Neutrophil (primary cell): ENCODE measurements at regions not wholly inside any gene's neighbourhood (a gene's known extent, or its start where the extent isn't known, plus 50 kb on each side); places are given as distances from the start of the nearest gene placed in this dataset.

Experiments
- H3K27ac ChIP-seq: fragments of 200-600 bp; sonication (generic); 2 replicates; pipeline ENCODE4 v1.5.1; 2016; ENCODE audit warnings: mild to moderate bottlenecking, moderate library complexity
- H3K27me3 ChIP-seq: fragments of 200-600 bp; sonication (generic); 2 replicates; pipeline ENCODE4 v1.6.0; 2016; ENCODE audit warnings: mild to moderate bottlenecking
- H3K36me3 ChIP-seq: fragments of 200-600 bp; sonication (generic); 2 replicates; pipeline ENCODE4 v1.5.1; 2017
- H3K4me1 ChIP-seq, 2 experiments: fragments of 200-600 bp in 1 of 2; sonication (generic) in 1 of 2; 1 replicate in 1 of 2; 2 replicates in 1 of 2; pipeline versions ENCODE4 v1.5.1 to v1.6.1; 2013 to 2016; ENCODE audit warnings: low read depth in 1 of 2, low read length in 1 of 2, mild to moderate bottlenecking in 1 of 2, moderate library complexity in 1 of 2; ENCODE audit not compliant: control insufficient read depth in 1 of 2, insufficient read depth in 1 of 2
- H3K4me3 ChIP-seq, 2 experiments: fragments of 200-600 bp in 1 of 2; sonication (generic) in 1 of 2; 1 replicate in 1 of 2; 2 replicates in 1 of 2; pipeline ENCODE4 v1.5.1; 2013 to 2016; ENCODE audit warnings: low read depth in 1 of 2, low read length in 1 of 2, mild to moderate bottlenecking in 1 of 2, moderate library complexity in 1 of 2
- H3K9me3 ChIP-seq: fragments of 200-600 bp; sonication (generic); 2 replicates; pipeline ENCODE4 v1.5.1; 2016
- TF ChIP-seq, protein P1 (sequence below): fragments of 200-600 bp; sonication (generic); IDR thresholded peaks from 2 replicates; pipeline ENCODE4 v1.5.1; 2016; ENCODE audit warnings: antibody characterized with exemption

DNA sequence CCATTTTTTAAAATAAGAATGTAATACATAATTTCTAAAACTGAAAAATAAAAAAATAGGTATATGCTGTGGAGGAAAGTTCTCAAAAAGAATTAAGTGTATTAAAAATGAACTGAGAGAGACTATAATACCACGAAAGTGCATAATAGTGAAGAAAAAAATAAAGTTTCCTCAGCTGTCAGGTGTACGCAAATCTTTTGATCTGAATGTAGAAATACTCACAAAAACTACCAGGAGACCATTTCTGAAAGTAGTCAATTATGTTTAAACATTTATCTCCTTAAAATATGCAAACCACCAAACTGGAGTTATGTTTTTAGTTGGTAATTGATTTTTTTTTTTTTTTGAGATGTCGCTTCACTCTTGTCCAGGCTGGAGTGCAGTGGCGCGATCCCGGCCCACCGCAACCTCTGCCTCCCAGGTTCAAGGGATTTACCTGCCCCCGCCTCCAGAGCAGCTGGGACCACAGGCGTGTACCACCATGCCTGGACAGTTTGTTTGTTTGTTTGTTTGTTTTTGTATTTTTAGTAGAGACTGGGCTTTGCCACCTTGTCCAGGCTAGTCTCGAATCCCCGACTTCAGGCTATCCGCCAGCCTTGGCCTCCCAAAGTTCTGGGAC, 1169.2 kb upstream of the B3GALT2 start:
- no peaks in the 10 kb centered on the region for H3K4me1 ChIP-seq
- no peaks in the 10 kb centered on the region for H3K27me3 ChIP-seq
- TF ChIP-seq, protein P1, sequence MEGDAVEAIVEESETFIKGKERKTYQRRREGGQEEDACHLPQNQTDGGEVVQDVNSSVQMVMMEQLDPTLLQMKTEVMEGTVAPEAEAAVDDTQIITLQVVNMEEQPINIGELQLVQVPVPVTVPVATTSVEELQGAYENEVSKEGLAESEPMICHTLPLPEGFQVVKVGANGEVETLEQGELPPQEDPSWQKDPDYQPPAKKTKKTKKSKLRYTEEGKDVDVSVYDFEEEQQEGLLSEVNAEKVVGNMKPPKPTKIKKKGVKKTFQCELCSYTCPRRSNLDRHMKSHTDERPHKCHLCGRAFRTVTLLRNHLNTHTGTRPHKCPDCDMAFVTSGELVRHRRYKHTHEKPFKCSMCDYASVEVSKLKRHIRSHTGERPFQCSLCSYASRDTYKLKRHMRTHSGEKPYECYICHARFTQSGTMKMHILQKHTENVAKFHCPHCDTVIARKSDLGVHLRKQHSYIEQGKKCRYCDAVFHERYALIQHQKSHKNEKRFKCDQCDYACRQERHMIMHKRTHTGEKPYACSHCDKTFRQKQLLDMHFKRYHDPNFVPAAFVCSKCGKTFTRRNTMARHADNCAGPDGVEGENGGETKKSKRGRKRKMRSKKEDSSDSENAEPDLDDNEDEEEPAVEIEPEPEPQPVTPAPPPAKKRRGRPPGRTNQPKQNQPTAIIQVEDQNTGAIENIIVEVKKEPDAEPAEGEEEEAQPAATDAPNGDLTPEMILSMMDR: no peak
- no peak overlapping the region for H3K4me3 ChIP-seq
- H3K27ac ChIP-seq: no peak overlapping the region
- H3K9me3 ChIP-seq: no peaks in the 10 kb centered on the region
- no peaks in the 10 kb centered on the region for H3K36me3 ChIP-seq

DNA sequence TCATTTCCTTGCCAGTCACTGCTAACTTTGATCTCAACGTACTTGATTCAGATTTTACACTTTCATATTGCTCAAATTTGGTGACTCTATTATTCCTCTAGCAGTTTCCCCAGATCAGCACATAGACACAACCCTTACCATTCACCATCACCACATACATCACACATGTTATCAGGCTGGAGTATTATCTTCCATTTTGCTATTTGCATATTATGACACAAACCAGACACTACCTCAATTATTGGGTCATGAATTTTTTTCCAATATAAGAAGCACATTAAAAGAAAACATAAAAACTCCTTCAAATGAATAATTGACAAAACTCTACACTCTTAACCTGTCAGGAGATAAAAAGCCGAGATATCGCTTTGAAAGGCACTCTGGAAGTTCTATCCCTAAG, 1166.7 kb upstream of the B3GALT2 start:
- H3K27me3 ChIP-seq: no peaks in the 10 kb centered on the region
- TF ChIP-seq, protein P1: no peak
- H3K4me3 ChIP-seq: no peak overlapping the region
- no peaks in the 10 kb centered on the region for H3K36me3 ChIP-seq
- no peaks in the 10 kb centered on the region for H3K4me1 ChIP-seq
- H3K9me3 ChIP-seq: no peaks in the 10 kb centered on the region
- no peak overlapping the region for H3K27ac ChIP-seq

DNA sequence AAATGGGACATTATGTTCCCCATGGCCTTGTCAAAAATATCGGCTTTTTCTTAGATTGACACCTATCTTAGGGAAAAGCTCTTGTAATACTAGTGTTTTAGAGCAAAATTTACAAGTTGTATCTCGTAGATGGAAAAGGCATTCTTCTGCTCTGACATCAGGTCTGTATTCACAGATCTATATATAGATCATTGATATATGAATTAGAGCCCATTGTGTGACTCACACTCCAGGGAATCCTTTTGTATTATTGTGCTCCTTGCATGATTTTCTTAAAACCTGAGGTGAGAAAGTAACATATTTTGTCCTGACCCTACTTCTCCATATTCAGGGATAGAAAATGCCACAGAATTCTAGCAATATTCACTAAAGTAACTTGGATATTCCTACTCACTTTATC, 1160.8 kb upstream of the B3GALT2 start:
- H3K27me3 ChIP-seq: no peaks in the 10 kb centered on the region
- H3K9me3 ChIP-seq: no peaks in the 10 kb centered on the region
- H3K27ac ChIP-seq: no peak overlapping the region
- TF ChIP-seq, protein P1: no peak
- H3K4me3 ChIP-seq: no peak overlapping the region
- H3K36me3 ChIP-seq: no peaks in the 10 kb centered on the region
- no peaks in the 10 kb centered on the region for H3K4me1 ChIP-seq

DNA sequence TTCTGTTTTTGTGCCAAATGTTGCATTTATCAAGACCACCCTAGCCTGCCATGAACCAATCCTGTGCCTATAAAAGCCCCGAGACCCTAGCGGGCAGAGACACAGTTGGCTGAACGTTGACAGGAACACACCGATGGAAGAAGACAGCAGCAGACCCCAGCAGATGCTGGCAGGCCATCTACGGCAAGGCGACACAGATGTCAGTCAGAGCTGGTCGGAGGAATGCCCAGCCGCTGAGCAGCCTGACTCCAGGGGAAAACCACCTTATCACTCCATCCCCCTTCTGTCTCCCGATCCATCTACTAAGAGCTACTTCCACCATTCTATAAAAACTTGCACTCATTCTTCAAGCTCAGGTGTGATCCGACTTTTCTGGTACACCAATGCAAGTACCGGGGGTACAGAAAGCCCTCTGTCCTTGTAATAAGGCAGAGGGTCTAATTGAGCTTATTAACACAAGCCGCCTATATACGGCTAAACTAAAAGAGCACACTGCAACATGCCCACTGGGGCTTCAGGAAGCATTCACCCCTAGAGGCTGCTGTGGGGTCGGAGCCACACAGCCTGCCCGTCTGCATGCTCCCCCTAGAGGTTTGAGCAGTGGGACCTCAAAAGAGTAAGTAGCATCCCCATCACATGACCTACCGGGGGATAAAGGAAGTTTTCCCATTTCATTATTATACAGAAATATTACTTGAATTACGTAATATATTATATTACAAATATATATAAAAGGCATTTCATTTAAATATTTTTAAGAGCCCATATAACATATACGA, 1156.3 kb upstream of the B3GALT2 start:
- Histone ChIP-seq H3K4me3 (no peak overlapping the region), H3K36me3 (no peaks in the 10 kb centered on the region), H3K27ac (no peak overlapping the region), H3K9me3 (no peaks in the 10 kb centered on the region), H3K27me3 (no peaks in the 10 kb centered on the region), H3K4me1 (no peaks in the 10 kb centered on the region)
- TF ChIP-seq, protein P1: no peak

DNA sequence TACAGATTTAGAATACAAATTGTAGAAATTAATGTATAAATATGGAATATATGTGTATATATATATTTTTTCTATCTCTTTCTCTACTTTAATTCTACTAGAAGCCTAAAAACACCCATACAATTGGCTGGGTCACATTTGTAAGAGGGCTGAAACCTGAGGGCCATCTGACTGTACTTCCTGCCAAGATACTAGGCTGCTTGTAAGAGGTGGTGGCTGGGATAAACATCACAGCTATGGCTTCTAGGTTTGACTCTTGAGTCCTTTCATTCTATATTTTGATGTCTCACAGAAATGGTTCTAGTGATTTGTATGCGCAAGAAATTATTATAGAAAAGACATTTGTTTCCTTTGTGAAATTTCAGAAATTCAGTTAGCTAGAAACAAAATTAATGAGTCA, 1155.2 kb upstream of the B3GALT2 start:
- H3K36me3 ChIP-seq: no peaks in the 10 kb centered on the region
- no peaks in the 10 kb centered on the region for H3K4me1 ChIP-seq
- no peaks in the 10 kb centered on the region for H3K9me3 ChIP-seq
- TF ChIP-seq, protein P1: no peak
- no peak overlapping the region for H3K4me3 ChIP-seq
- H3K27me3 ChIP-seq: no peaks in the 10 kb centered on the region
- no peak overlapping the region for H3K27ac ChIP-seq
